ENCODE measurements at regions not wholly inside any gene's neighbourhood (a gene's known extent, or its start where the extent isn't known, plus 50 kb on each side); places are given as distances from the start of the nearest gene placed in this dataset.
A peak's percentile ranks its signal among the peaks of the same experiment; 100 is the strongest.

GRCh38 chr4:184538023-184538599, 63.8 kb upstream of the IRF2 start:
- ATAC-seq (replicated peaks; ENCODE audit: extremely low read depth, poor library complexity, severe bottlenecking), result peak; percentile 54
- Mint-ChIP-seq H3K4me1 (peaks cover 45% of the 10 kb centered on the region), H3K9me3 (no peaks in the 10 kb centered on the region), H3K27me3 (no peaks in the 10 kb centered on the region), H3K4me3 (peak overlapping the region; percentile 94), H3K27ac (ENCODE audit: low read depth) (peak overlapping the region; percentile 99), H3K36me3 (ENCODE audit: insufficient read depth) (peaks cover 11% of the 10 kb centered on the region)
- peak; percentile 50 to 55 for DNase-seq (ENCODE audit: low spot score in 2 of 2)

- DNase-seq (ENCODE audit: low spot score in 2 of 2) (peak; percentile 85 to 90), ATAC-seq (replicated peaks; ENCODE audit: extremely low read depth, poor library complexity, severe bottlenecking) (peak; percentile 80)
- no peaks in the 10 kb centered on the region for H3K9me3 Mint-ChIP-seq
- peak overlapping the region; percentile 99 for H3K27ac Mint-ChIP-seq (ENCODE audit: low read depth)
- H3K4me1 Mint-ChIP-seq, result peaks cover 47% of the 10 kb centered on the region
- H3K4me3 Mint-ChIP-seq, result peak overlapping the region; percentile 94
- peaks cover 11% of the 10 kb centered on the region for H3K36me3 Mint-ChIP-seq (ENCODE audit: insufficient read depth)
- no peaks in the 10 kb centered on the region for H3K27me3 Mint-ChIP-seq
Measured at GRCh38 chr4:184537269-184538022, 63.1 kb upstream of the IRF2 start.

GRCh38 chr4:184536881-184537248, 62.5 kb upstream of the IRF2 start:
- peak; percentile 8 for ATAC-seq (replicated peaks; ENCODE audit: extremely low read depth, poor library complexity, severe bottlenecking)
- Mint-ChIP-seq H3K27me3 (no peaks in the 10 kb centered on the region), H3K4me1 (peaks cover 47% of the 10 kb centered on the region)

GRCh38 chr4:184536065-184536880, 61.9 kb upstream of the IRF2 start:
- H3K27ac Mint-ChIP-seq (ENCODE audit: low read depth), result peak overlapping the region; percentile 99
- ATAC-seq (replicated peaks; ENCODE audit: extremely low read depth, poor library complexity, severe bottlenecking) (no peak), DNase-seq (ENCODE audit: low spot score in 2 of 2) (no peak)
- peak overlapping the region; percentile 94 for H3K4me3 Mint-ChIP-seq
- H3K36me3 Mint-ChIP-seq (ENCODE audit: insufficient read depth), result peaks cover 11% of the 10 kb centered on the region
- no peaks in the 10 kb centered on the region for H3K27me3 Mint-ChIP-seq
- H3K4me1 Mint-ChIP-seq, result peaks cover 47% of the 10 kb centered on the region
- H3K9me3 Mint-ChIP-seq, result no peaks in the 10 kb centered on the region

More at GRCh38 chr4:184536881-184537248, 62.5 kb upstream of the IRF2 start:
- peaks cover 11% of the 10 kb centered on the region for H3K36me3 Mint-ChIP-seq (ENCODE audit: insufficient read depth)
- peak overlapping the region; percentile 94 for H3K4me3 Mint-ChIP-seq
- no peaks in the 10 kb centered on the region for H3K9me3 Mint-ChIP-seq
- DNase-seq (ENCODE audit: low spot score in 2 of 2), result no peak
- H3K27ac Mint-ChIP-seq (ENCODE audit: low read depth), result peak overlapping the region; percentile 99

GRCh38 chr4:184534511-184535391, 60.4 kb upstream of the IRF2 start:
- ATAC-seq (replicated peaks; ENCODE audit: extremely low read depth, poor library complexity, severe bottlenecking) (peak; percentile 50), DNase-seq (ENCODE audit: low spot score in 2 of 2) (no peak)
- peaks cover 11% of the 10 kb centered on the region for H3K36me3 Mint-ChIP-seq (ENCODE audit: insufficient read depth)
- peak overlapping the region; percentile 72 for H3K4me3 Mint-ChIP-seq
- peak overlapping the region; percentile 85 for H3K27ac Mint-ChIP-seq (ENCODE audit: low read depth)
- no peaks in the 10 kb centered on the region for H3K27me3 Mint-ChIP-seq
- peaks cover 47% of the 10 kb centered on the region for H3K4me1 Mint-ChIP-seq
- H3K9me3 Mint-ChIP-seq, result no peaks in the 10 kb centered on the region

GRCh38 chr4:184533908-184534307, 59.6 kb upstream of the IRF2 start:
- Mint-ChIP-seq H3K4me1 (peaks cover 47% of the 10 kb centered on the region), H3K36me3 (ENCODE audit: insufficient read depth) (peaks cover 11% of the 10 kb centered on the region), H3K27ac (ENCODE audit: low read depth) (peak overlapping the region; percentile 87)

GRCh38 chr4:184531008-184531407, 56.7 kb upstream of the IRF2 start:
- Mint-ChIP-seq H3K27me3 (no peaks in the 10 kb centered on the region), H3K4me1 (peaks cover 31% of the 10 kb centered on the region), H3K36me3 (ENCODE audit: insufficient read depth) (peaks cover 3% of the 10 kb centered on the region)

More at GRCh38 chr4:184533908-184534307, 59.6 kb upstream of the IRF2 start:
- H3K4me3 Mint-ChIP-seq, result no peak overlapping the region
- H3K27me3 Mint-ChIP-seq, result no peaks in the 10 kb centered on the region
- DNase-seq (ENCODE audit: low spot score in 2 of 2) (no peak), ATAC-seq (replicated peaks; ENCODE audit: extremely low read depth, poor library complexity, severe bottlenecking) (no peak)
- H3K9me3 Mint-ChIP-seq, result no peaks in the 10 kb centered on the region

GRCh38 chr4:184529283-184529682, 54.9 kb upstream of the IRF2 start:
- DNase-seq (ENCODE audit: low spot score in 2 of 2) (no peak), ATAC-seq (replicated peaks; ENCODE audit: extremely low read depth, poor library complexity, severe bottlenecking) (no peak)
- Mint-ChIP-seq H3K9me3 (peaks cover 11% of the 10 kb centered on the region), H3K27ac (ENCODE audit: low read depth) (no peak overlapping the region), H3K4me3 (no peak overlapping the region), H3K4me1 (peaks cover 14% of the 10 kb centered on the region), H3K36me3 (ENCODE audit: insufficient read depth) (peaks cover under 1% of the 10 kb centered on the region), H3K27me3 (no peaks in the 10 kb centered on the region)

More at GRCh38 chr4:184531008-184531407, 56.7 kb upstream of the IRF2 start:
- no peak overlapping the region for H3K4me3 Mint-ChIP-seq
- ATAC-seq (replicated peaks; ENCODE audit: extremely low read depth, poor library complexity, severe bottlenecking) (no peak), DNase-seq (ENCODE audit: low spot score in 2 of 2) (no peak)
- H3K9me3 Mint-ChIP-seq, result no peaks in the 10 kb centered on the region
- H3K27ac Mint-ChIP-seq (ENCODE audit: low read depth), result no peak overlapping the region

GRCh38 chr4:184528713-184529112, 54.4 kb upstream of the IRF2 start:
- DNase-seq (ENCODE audit: low spot score in 2 of 2) (no peak), ATAC-seq (replicated peaks; ENCODE audit: extremely low read depth, poor library complexity, severe bottlenecking) (no peak)
- no peak overlapping the region for H3K4me3 Mint-ChIP-seq
- H3K9me3 Mint-ChIP-seq, result peaks cover 13% of the 10 kb centered on the region
- peaks cover 13% of the 10 kb centered on the region for H3K4me1 Mint-ChIP-seq
- H3K27ac Mint-ChIP-seq (ENCODE audit: low read depth), result no peak overlapping the region
- H3K36me3 Mint-ChIP-seq (ENCODE audit: insufficient read depth), result no peaks in the 10 kb centered on the region
- no peaks in the 10 kb centered on the region for H3K27me3 Mint-ChIP-seq

- Mint-ChIP-seq H3K27ac (ENCODE audit: low read depth) (no peak overlapping the region), H3K9me3 (peaks cover 13% of the 10 kb centered on the region), H3K4me3 (no peak overlapping the region), H3K27me3 (no peaks in the 10 kb centered on the region), H3K36me3 (ENCODE audit: insufficient read depth) (no peaks in the 10 kb centered on the region), H3K4me1 (peaks cover 7% of the 10 kb centered on the region)
- ATAC-seq (replicated peaks; ENCODE audit: extremely low read depth, poor library complexity, severe bottlenecking) (no peak), DNase-seq (ENCODE audit: low spot score in 2 of 2) (no peak)
Measured at GRCh38 chr4:184528051-184528450, 53.7 kb upstream of the IRF2 start.

- Mint-ChIP-seq H3K4me1 (peaks cover 6% of the 10 kb centered on the region), H3K27ac (ENCODE audit: low read depth) (no peak overlapping the region), H3K9me3 (peaks cover 13% of the 10 kb centered on the region), H3K36me3 (ENCODE audit: insufficient read depth) (no peaks in the 10 kb centered on the region), H3K4me3 (no peak overlapping the region), H3K27me3 (no peaks in the 10 kb centered on the region)
- DNase-seq (ENCODE audit: low spot score in 2 of 2) (no peak), ATAC-seq (replicated peaks; ENCODE audit: extremely low read depth, poor library complexity, severe bottlenecking) (no peak)
Measured at GRCh38 chr4:184526228-184526627, 51.9 kb upstream of the IRF2 start.
